ENCODE measurements at regions not wholly inside any gene's neighbourhood (a gene's known extent, or its start where the extent isn't known, plus 50 kb on each side); places are given as distances from the start of the nearest gene placed in this dataset.

GRCh38 chr2:56912490-56912889 lies 728.7 kb downstream of the CCDC85A start:
- H3K27ac ChIP-seq: no peak overlapping the region
- H3K4me1 ChIP-seq: no peaks in the 10 kb centered on the region
- H3K9me3 ChIP-seq: no peaks in the 10 kb centered on the region
- no peaks in the 10 kb centered on the region for H3K36me3 ChIP-seq
- H3K4me3 ChIP-seq: no peak overlapping the region
- no peaks in the 10 kb centered on the region for H3K27me3 ChIP-seq
- TF ChIP-seq POLR2A (IDR thresholded peaks at IDR 0.05) (no peak), CTCF (IDR thresholded peaks at IDR 0.05) (no peak)
- DNase-seq: no peak

- H3K9me3 ChIP-seq: no peaks in the 10 kb centered on the region
- TF ChIP-seq CTCF (IDR thresholded peaks at IDR 0.05): no peak
- TF ChIP-seq POLR2A (IDR thresholded peaks at IDR 0.05): no peak
- H3K27me3 ChIP-seq: no peaks in the 10 kb centered on the region
- no peaks in the 10 kb centered on the region for H3K4me1 ChIP-seq
- H3K27ac ChIP-seq: no peak overlapping the region
- no peak overlapping the region for H3K4me3 ChIP-seq
- DNase-seq: no peak
- H3K36me3 ChIP-seq: no peaks in the 10 kb centered on the region
These were observed 735.0 kb downstream of the CCDC85A start for GRCh38 chr2:56918790-56919189.

- no peak for TF ChIP-seq POLR2A (IDR thresholded peaks at IDR 0.05)
- TF ChIP-seq CTCF (IDR thresholded peaks at IDR 0.05): no peak
- Histone ChIP-seq H3K4me1 (no peaks in the 10 kb centered on the region), H3K27ac (no peak overlapping the region), H3K9me3 (no peaks in the 10 kb centered on the region), H3K36me3 (no peaks in the 10 kb centered on the region), H3K4me3 (no peak overlapping the region), H3K27me3 (no peaks in the 10 kb centered on the region)
- no peak for DNase-seq
These were observed 750.2 kb downstream of the CCDC85A start for GRCh38 chr2:56933976-56934375.

- H3K36me3 ChIP-seq: no peaks in the 10 kb centered on the region
These were observed 751.1 kb downstream of the CCDC85A start for GRCh38 chr2:56934866-56935265.

GRCh38 chr2:56940054-56940453 lies 756.3 kb downstream of the CCDC85A start:
- no peak for DNase-seq
- Histone ChIP-seq H3K27me3 (no peaks in the 10 kb centered on the region), H3K4me1 (no peaks in the 10 kb centered on the region), H3K36me3 (no peaks in the 10 kb centered on the region), H3K4me3 (no peak overlapping the region), H3K27ac (no peak overlapping the region), H3K9me3 (no peaks in the 10 kb centered on the region)
- no peak for TF ChIP-seq CTCF (IDR thresholded peaks at IDR 0.05)
- TF ChIP-seq POLR2A (IDR thresholded peaks at IDR 0.05): no peak

More at GRCh38 chr2:56934866-56935265, 751.1 kb downstream of the CCDC85A start:
- H3K9me3 ChIP-seq: no peaks in the 10 kb centered on the region
- no peak for TF ChIP-seq POLR2A (IDR thresholded peaks at IDR 0.05)
- no peak for TF ChIP-seq CTCF (IDR thresholded peaks at IDR 0.05)
- no peak overlapping the region for H3K27ac ChIP-seq
- no peaks in the 10 kb centered on the region for H3K4me1 ChIP-seq
- no peak overlapping the region for H3K4me3 ChIP-seq
- no peaks in the 10 kb centered on the region for H3K27me3 ChIP-seq
- DNase-seq: no peak

GRCh38 chr2:56952871-56953270 lies 769.1 kb downstream of the CCDC85A start:
- H3K4me3 ChIP-seq: no peak overlapping the region
- H3K9me3 ChIP-seq: no peaks in the 10 kb centered on the region
- no peak for DNase-seq
- no peak for TF ChIP-seq CTCF (IDR thresholded peaks at IDR 0.05)
- TF ChIP-seq POLR2A (IDR thresholded peaks at IDR 0.05): no peak
- H3K27ac ChIP-seq: no peak overlapping the region
- H3K4me1 ChIP-seq: no peaks in the 10 kb centered on the region
- no peaks in the 10 kb centered on the region for H3K36me3 ChIP-seq
- H3K27me3 ChIP-seq: no peaks in the 10 kb centered on the region
